GM12872 (cell line): ENCODE measurements at regions not wholly inside any gene's neighbourhood (a gene's known extent, or its start where the extent isn't known, plus 50 kb on each side); places are given as distances from the start of the nearest gene placed in this dataset.
A peak's percentile ranks its signal among the peaks of the same experiment; 100 is the strongest.

Source experiments
- CTCF ChIP-seq: IDR thresholded peaks from 3 replicates; pipeline ENCODE4 v1.5.1; 2011; ENCODE audit warnings: low read depth, mild to moderate bottlenecking, low read length, moderate library complexity; ENCODE audit not compliant: insufficient read depth

DNA sequence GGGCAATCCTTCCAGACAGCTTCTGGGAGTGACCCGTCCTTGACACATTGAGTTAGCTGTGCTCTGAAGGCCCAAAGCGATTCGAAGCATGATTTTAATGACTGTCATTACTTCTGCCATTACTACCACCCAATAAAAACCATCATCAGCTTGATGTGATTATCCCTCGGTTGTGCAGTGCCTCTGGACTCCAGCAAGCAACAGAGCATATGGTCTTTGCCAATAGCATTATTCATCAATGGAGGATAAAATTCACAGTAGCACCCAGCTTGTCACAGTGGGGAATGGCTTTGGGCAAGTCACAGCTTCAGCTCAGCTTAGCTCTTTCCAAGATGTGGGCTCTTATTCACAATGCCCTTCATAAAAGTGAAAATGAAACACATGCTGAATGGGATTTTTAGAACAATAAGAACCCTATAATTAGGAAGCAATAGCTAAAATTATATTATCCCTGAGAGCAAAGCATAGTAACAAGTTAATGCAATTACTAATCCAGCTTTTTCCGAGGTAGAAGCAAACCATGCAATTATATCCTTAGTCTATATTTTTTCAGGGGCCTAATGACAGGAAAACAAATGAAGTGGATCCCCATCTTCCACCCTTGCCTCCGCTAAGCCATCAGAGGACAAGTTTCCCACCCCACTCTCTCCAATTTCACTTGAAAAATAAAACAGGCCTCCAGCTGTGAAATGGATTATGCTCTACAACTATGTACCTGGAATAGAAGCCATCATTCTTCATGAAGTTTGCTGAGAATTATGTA, 163.0 kb upstream of the EEA1 start:
- TF ChIP-seq CTCF = no peak

GRCh38 chr12:93092649-93092945, 163.5 kb upstream of the EEA1 start:
- no peak for TF ChIP-seq CTCF

DNA sequence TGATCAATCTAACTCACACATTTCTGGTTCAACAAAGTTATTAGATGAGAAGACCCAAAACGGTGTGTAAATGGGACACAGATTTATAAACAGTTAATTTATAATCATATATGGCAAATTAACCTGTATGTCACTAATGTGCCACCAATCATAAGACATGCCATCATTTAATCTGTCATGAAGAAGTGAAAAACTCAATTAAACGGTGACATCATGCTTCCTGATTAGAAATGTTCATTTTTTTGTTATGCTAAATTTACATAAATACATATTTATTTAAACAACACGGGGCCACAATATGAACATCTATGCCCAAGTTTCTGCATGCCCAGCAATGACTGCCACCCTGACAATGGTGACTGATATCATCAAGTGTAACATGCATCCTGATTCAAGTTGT, 164.1 kb upstream of the EEA1 start:
- TF ChIP-seq CTCF = no peak

DNA sequence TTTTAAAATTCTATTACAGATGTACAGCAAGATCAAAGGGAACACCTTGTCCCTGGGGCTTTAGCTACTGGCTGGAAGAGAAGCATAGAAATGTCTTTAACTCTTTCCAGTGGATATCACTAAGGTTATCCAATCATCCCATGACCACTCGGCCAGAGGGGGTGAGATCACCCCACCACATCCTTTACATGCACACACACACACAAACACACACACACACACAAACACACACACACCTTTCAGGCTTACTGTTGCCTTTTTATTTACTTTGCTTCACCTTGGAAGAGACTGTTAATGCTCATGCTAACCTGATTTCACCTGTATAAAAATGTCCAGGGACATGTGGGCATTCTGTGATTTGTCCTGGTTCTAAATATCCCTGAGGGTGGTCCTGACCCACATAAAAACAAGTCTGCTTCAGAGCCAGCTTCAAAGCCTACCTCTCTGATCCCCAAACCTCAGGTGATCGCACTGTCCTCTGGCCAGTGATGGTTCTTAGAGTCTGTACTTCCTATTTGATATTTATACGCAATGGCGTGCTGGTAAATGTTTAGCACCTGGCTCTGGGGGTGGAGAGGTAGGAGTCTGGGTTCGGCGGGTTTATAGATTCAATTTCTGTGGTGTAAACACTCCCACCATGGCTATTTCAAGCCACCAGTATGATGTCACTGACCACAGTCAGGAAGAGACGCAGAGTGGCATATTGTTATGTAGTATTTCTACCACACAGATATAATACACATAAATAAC, 166.1 kb upstream of the EEA1 start:
- no peak for TF ChIP-seq CTCF

GRCh38 chr12:93097417-93097816, 168.3 kb upstream of the EEA1 start:
- TF ChIP-seq CTCF = no peak

- TF ChIP-seq CTCF = peak; percentile 61
Measured at GRCh38 chr12:93098077-93098476, 169.0 kb upstream of the EEA1 start.

DNA sequence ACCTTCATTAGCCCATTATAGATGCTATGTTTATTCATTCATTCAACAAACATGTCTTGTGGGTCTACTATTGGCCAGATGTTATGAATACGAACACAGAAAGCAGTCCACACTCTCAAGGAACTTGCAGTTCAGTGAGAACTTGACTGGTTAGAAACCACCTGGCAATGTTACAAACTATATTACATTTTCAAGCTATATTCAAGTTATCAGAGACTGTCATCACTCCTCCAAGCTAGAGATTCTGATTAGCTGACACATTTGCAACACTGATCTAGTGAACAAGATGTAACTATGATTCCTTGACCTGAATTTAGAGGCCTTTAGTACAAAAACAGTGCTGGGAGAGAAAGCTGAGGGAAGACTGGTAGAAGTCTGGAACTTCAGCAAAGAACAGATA, 170.7 kb upstream of the EEA1 start:
- TF ChIP-seq CTCF = no peak
